HG02973 (cell line): ENCODE measurements at regions not wholly inside any gene's neighbourhood (a gene's known extent, or its start where the extent isn't known, plus 50 kb on each side); places are given as distances from the start of the nearest gene placed in this dataset.
"Not testable (repeated sequence)": the region's sequence is repeated elsewhere in the genome, so short reads cannot be mapped to it uniquely, and the experiment has no call there.

Experiments
- ATAC-seq: cut with Tn5 transposase; IDR thresholded peaks from one replicate; pipeline ENCODE4 v1.9.1; 2021; ENCODE audit warnings: moderate library complexity; ENCODE audit not compliant: unreplicated experiment

- ATAC-seq, result no peak
Observed at GRCh38 chr5:88092958-88093605, 175.6 kb downstream of the TMEM161B start.

GRCh38 chr5:88092358-88092757 lies 176.3 kb downstream of the TMEM161B start:
- ATAC-seq, result no peak

- no peak for ATAC-seq
Observed at GRCh38 chr5:88090506-88090905, 178.1 kb downstream of the TMEM161B start.

GRCh38 chr5:88089719-88090390 lies 178.8 kb downstream of the TMEM161B start:
- no peak for ATAC-seq

- ATAC-seq, result no peak
Observed at GRCh38 chr5:88085462-88085861, 183.2 kb downstream of the TMEM161B start.

GRCh38 chr5:88081877-88082276 lies 186.8 kb downstream of the TMEM161B start:
- ATAC-seq, result no peak

- ATAC-seq, result no peak
Observed at GRCh38 chr5:88063813-88064212, 204.8 kb downstream of the TMEM161B start.

GRCh38 chr5:88060194-88060593 lies 208.5 kb downstream of the TMEM161B start:
- no peak for ATAC-seq

GRCh38 chr5:88058625-88059024 lies 210.0 kb downstream of the TMEM161B start:
- ATAC-seq, result no peak

GRCh38 chr5:88052468-88052867 lies 216.2 kb downstream of the TMEM161B start:
- not testable (repeated sequence) for ATAC-seq

- no peak for ATAC-seq
Observed at GRCh38 chr5:88051148-88051547, 217.5 kb downstream of the TMEM161B start.

- ATAC-seq, result no peak
Observed at GRCh38 chr5:88049737-88050136, 218.9 kb downstream of the TMEM161B start.

- no peak for ATAC-seq
Observed at GRCh38 chr5:88049156-88049555, 219.5 kb downstream of the TMEM161B start.

- no peak for ATAC-seq
Observed at GRCh38 chr5:88045931-88046461, 222.6 kb downstream of the TMEM161B start.

GRCh38 chr5:88045165-88045564 lies 223.5 kb downstream of the TMEM161B start:
- ATAC-seq, result no peak

GRCh38 chr5:88034520-88034919 lies 234.1 kb downstream of the TMEM161B start:
- no peak for ATAC-seq

- no peak for ATAC-seq
Observed at GRCh38 chr5:88033191-88033590, 235.5 kb downstream of the TMEM161B start.

- ATAC-seq, result no peak
Observed at GRCh38 chr5:88029011-88029410, 239.6 kb downstream of the TMEM161B start.

GRCh38 chr5:88021141-88021540 lies 247.5 kb downstream of the TMEM161B start:
- ATAC-seq, result no peak

GRCh38 chr5:88014984-88015383 lies 253.7 kb downstream of the TMEM161B start:
- ATAC-seq, result not testable (repeated sequence)

- ATAC-seq, result no peak
Observed at GRCh38 chr5:88000877-88001276, 267.8 kb downstream of the TMEM161B start.

- ATAC-seq, result no peak
Observed at GRCh38 chr5:87997662-87998061, 271.0 kb downstream of the TMEM161B start.
